Activated effector memory CD4-positive, alpha-beta T cell treated with Interleukin-2 at 50 U/mL for 16 hours (primary cell): ENCODE measurements at regions not wholly inside any gene's neighbourhood (a gene's known extent, or its start where the extent isn't known, plus 50 kb on each side); places are given as distances from the start of the nearest gene placed in this dataset.
"Not testable (repeated sequence)": the region's sequence is repeated elsewhere in the genome, so short reads cannot be mapped to it uniquely, and the experiment has no call there.

Experiments used
- DNase-seq: peaks from one replicate; pipeline ENCODE4 v3.0.0-alpha.2; 2020

DNA sequence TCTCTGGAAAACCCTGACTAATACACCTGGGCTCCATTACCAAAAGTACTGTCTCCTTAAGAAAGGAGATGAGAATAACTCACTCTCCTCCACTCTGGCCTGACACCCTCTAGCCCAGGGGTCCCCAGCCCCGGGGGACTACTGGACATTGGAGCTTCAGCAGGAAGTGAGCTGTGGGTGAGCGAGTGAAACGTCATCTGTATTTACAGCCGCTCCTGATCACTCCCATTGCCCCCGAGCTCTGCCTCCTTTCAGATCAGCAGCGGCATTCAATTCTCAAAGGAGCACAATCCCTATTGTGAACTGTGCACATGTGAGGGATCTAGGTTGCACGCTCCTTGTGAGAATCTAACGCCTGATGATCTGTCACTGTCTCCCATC is 126.3 kb upstream of the TNRC6C start:
- DNase-seq = no peak

DNA sequence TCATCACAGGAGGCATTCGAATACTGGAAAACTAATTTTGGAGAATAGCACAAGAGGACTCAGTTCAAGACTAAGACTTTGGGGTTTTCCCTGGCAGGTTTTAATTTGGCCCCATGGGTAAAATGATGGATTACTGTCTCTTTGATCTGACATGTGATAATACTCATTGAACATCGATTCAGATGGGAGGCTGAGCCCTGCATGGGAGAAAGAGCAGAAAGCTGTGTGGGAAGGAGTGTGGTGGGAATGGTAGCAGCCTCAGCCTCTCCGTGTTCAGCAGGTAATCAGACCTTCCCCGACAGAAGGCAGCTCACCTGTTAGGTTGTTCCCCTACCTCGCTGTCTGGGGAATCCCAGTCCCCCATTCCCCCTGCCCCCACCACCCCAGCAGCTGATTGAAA is 124.7 kb upstream of the TNRC6C start:
- DNase-seq = no peak

DNA sequence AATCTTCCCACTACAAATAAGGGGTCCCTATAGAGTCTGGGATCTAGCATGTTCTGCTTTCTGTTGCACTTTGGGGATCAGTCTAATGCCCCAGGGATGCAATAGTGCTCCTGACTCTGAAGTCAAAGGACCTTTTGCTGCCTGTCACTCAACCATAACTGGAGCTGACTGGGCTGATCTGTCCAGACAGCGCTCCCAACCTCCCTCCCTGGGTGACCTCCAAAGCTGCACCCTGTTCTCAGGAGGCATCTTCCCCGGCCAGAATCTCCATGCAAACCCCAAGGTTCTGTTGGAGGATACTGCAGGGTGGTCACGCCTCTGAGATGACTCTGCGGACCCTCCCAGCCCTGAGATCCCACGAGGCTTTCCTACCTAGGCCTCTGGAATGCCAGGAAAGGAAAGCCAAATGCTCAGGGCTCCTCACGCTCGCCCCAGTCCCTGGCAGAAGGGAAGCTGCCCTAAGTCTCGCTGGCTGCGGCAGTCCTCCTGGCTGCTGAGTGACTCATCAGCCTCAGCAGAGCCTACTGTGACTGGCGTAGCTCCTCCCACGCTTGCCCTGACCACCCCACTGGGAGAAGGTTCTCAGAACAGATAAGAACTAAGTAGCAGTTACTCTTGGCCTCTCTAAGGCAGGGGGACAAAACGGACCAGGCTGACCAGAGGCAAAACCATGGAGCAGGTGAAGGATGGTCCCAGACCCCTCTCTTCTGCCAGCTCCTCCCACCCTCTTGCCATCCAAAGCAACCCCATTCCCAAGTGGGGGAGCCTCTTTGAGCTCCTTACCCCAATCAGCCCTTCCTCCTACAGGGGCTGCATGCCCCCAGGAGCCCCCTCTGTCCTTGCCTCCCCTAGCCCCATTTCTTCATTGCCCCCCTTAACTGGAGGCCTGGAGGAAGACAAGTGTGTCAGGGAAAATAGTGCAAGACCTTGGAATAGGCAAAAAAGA is 124.1 kb upstream of the TNRC6C start:
- DNase-seq = peak; percentile 62

DNA sequence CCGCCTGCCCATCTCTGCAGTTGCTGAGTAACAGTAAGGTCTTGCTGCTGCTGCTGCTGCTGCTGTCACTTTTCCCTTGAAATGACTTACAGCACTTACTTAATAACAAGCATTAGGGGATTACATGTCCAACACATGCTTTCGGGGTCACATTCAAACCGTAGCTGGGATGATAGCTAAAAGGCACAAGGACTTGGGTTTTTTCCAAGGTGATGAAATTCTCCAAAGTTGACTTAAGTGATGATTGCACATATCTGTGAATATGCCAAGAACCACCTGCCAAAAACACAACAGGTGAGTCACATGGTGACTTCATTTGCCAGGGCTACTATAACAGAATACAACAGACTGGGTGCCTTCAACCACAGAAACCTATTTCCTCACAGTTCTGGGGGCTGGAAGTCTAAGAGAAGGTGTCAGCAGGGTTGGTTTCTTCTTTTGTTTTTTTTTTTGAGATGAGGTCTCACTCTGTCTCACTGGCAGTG is 121.9 kb upstream of the TNRC6C start:
- no peak for DNase-seq

DNA sequence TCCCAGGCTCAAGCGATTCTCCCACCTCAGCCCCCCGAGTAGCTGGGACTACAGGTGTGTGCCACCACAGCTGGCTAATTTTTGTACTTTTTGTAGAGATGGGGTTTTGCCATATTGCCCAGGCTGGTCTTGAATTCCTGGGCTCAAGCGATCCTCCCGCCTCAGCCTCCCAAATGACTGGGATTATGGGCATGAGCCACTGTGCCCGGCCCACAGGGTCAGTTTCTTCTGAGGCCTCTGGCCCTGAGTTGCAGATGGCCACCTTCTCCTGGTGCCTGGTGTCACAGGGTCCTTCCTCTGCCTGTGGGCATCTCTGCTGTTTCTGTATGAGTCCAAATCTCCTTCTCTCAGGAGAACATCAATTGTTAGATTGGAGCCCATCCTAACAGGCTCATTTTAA is 121.4 kb upstream of the TNRC6C start:
- not testable (repeated sequence) for DNase-seq

DNA sequence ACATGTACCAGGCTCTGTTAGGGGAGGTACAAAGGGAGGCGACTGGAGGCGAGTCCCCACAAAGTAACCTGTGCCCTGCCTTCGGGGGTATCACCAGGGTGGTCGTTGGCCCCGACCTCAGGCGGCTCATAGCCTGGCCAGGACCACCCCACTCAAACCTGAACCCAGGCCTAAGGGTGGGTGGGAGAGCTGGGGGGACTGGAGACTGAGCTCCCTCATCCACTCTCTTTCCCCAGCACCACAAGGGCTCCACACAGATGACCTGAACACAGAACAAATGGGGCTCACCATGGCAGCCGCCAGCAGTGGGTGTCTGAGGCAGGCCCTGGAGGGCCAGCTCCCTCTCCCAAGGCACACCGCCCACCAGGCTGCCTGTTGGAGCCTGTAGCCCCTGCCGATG is 120.6 kb upstream of the TNRC6C start:
- no peak for DNase-seq

DNA sequence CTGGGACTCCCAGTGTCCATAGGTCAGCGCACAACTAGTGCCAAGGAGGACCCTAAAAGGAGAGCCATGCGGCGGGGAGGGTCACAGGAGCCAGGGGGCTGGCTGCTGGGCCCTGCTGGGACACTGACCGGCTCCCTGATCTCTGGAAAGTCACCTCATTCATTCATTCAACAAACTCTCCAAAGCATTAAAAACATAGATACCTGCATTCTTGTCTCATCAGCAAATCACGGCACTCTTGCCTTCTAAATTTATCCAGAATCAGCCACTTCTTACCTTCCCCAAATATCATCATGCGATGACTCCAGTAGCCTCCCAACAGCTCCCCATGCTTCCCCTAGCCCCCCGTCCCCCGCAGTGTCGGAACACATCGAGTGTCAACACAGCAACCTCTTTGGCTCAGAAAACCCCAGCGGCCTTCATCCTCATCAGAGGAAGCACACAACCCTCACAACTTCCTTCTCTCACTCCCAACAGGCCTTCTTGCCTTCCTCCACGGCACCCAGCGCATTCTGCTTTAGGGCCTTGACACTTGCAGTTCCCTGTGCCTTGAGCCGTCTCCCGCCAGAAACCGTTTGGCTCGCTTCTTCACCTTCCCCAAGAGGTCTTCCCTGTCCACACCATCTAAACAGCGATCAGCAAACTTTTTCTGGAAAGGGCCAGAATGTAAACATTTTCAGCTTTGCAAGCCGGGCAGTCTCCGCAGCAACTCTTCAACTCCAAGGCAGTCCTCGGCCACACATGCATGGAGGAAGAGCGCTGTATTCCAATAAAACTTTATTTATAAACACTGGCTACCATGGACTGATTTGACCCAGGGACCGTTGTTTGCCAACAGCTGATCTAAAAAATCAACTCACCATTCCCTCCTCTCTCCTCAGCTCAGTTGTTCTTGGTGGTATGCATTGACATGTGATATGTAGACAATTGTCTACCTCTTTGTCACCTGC is 119.5 kb upstream of the TNRC6C start:
- DNase-seq = no peak

DNA sequence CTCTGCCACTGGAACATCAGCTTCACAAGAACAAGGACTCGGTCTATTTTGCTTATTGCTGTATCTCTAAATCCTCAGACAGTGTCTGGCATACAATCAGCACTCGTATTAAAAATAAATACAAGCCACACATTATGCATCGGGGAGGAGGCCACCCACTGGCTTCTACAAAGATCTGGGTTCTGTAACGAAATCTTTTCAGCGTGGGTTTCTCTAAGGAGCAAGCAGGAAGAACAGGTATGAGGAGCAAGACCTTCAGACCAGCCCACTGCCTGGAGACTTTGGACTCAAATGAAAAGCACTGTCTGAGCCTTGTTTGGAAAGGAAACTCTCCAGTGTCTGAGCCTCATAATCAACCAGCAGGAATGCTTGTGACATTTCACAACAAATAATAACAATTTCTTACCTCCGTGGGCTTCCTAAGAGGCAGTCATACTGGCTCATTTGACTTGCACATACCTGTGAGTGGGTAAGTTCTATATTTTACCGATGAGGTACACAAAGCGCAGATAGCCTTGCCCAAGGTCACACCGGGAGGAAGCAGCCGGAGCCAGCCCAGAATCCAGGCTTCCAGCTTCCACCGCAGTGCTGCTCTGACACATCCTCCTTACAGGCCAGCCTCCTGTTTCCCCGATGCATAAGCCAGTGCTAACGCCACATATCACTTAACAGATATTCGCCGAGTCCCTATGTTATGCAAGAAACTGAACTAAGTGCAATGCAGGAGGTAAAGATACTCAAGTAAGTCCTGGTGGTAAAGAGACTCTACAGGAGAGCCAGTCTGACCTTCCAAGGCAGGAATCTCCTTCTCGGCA is 118.6 kb upstream of the TNRC6C start:
- no peak for DNase-seq

DNA sequence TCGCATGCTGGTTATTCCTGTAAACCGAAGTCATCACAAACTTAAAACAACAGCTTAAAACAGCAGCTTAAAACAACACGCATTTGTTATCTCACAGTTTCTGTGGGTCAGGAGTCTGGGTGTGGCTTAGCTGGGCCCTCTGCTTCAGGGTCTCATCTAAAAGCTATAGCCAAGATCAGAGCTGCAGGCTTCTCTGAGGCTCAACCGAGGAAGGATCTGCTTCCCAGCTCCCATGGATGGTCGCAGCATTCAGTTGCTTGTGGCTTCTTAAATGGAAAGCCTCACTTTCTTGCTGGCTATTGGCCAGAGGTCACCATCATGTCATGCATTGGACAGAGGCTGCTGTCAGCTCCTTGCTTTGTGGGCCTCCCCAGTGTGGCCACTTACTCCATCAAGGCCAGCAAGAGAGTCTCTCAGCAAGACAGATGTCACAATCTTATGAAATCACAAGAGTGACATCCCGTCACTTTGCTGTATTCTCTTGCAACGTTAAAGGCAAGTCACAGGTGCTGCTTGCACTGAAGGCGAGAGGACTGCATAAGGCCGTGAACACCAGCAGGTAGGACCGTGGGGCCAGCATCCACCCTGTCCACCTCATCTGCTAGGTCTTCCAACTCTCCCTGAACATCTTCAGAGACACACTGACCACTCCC is 117.9 kb upstream of the TNRC6C start:
- no peak for DNase-seq

DNA sequence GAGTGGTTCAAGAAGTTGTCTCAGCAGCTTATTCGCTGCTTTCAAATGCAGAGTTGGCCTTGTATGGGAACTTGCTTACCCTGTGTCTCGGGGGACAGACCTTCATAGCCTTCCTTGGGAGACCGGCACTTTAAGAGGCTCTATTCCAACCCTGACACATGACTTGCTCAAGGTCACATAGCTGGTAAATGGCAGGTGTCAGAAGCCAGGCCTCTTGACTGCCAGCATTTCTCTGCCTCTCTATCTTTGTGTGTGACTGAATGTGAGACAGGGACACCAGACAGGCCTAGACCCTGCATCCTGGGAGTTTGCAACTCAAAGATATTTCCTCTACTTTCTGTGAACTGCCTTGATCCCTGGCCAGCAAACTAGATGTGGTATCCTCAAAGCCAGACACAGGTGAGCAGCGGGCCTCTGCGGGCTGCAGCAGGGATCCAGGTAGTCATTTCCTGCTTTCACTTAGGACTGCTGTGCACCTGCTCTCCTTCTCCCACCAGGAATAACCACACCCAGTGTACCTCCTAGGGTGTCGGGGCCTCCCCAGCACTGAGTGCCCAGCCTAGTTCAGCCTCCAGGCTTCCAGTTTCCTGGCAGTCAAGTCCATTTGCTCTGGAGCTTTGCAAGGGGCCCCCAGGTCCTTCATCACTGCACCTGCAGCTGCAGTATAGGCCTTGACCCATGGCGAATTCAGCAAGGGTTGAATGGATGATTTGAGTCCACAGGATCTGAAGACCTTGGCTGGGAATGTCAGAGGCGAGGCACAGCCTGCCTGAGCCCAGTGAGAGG is 116.6 kb upstream of the TNRC6C start:
- no peak for DNase-seq

DNA sequence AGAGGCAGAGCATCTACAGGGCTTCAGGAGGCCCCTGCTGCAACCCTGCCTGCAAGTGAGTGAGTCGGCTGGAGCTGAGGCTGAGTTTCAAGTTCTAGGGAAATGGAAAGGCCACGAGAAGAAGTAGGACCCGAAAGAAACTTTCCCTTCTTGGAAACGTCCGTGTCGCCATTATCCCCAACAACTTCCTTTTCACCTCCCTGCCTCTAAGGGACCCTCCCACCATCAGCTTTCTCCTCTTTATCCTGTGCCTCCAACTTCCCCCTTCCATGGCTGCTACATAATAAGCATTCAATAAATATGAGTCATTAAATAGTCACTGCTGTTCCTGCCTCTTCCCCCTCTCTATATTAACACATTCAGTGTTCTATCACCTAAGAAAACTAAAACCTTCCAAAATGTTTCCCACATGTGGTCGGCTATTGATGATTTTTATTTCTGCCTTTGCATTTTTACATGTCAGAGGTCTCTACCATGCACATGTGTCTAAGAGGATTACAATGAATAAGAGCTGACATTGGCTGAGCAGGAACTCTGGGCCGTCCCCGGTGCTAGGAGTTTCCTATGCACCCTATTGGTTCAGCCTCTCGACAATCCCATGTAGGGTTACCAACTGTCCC is 115.9 kb upstream of the TNRC6C start:
- no peak for DNase-seq

DNA sequence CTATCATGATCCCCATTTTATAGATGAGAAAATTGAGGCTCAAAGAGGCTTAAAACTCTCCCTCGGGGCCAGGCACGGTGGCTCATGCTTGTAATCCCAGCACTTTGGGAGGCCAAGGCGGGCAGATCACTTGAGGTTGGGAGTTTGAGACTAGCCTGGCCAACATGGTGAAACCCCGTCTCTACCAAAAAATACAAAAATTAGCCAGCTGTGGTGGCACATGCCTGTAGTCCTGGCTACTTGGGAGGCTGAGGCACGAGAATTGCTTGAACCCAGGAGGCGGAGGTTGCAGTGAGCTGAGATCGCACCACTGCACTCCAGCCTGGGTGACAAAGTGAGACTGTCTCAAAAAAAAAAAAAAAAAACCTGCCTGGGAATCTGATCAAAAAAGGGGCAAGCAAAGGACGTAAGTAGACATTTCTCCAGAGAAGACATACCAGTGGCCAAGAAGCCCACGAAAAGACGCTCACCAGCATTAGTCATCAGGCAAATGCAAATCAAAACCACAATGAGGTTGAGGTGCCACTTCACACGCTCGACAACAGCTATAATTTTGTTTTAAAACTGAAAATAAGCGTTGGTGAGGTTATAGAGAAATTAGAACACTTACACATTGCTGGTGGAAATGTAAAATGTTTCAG is 115.1 kb upstream of the TNRC6C start:
- peak; percentile 54 for DNase-seq

DNA sequence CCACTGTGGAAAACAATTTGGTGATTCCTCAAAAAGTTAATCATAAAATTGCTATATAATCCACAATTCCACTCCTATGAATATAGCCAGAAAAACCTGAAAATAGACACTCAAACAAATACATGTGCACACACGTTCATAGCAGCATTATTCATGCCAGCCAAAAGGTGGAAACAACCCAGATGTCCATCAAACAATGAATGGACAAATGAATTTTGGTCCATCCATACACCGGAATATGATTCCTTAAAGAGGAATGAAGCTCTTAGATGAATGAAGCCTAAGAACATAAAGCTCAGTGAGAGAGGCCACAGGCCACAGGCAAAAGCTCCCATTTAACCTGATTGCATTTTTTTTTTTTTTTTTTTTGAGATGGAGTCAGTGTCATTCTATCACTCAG is 114.6 kb upstream of the TNRC6C start:
- DNase-seq = no peak

DNA sequence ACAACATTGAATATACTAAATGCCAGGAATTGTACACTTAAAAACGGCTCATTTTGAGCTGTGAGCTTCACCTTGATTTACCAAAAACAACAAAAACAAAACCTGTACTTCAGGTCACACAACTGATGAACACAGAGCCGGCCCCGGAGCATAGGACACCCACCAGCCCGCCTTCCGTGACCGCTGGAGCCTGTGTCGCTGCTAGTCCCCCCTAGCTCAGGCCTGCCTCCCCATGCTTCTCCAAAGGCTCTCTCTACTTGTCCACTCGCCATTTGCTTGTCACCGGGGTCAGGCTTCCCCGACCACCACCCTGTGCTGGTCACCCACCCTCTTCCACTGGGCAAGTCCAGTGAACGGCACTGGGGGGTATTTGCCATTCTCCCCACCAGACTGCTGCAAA is 113.8 kb upstream of the TNRC6C start:
- no peak for DNase-seq

DNA sequence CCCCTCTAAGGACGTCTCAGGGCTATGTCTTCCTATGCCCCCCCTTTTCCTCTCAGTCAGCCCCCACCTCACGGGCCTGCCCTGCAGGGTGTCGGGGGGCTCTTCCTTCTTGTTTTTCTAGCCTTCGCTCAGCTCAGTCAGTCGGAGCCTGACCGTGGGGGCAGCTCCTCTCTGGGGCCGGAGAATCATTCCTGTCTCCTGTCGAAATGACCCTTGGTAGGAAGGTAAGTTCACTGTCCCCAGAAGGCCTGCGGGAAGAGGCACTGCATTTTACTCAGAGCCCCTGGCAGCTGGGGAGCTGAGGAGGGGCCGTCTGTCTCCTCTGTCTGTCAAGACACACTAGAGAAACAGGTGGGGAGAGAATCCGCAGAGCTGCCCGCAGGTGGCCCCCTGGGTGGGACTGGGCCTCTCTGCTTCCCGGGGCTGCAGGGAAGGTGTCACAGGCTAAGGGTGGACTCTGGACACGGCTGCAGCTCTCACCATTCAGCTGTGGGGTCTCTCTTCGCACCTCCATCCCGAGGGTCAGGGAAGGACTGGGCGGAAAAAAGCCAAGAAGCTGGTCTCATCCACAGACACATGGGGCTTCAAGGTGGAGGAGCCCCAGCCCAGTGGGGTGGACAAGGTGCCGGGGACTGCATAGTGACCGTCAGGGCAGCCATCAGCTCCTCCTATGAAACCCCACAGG is 112.8 kb upstream of the TNRC6C start:
- DNase-seq = no peak

DNA sequence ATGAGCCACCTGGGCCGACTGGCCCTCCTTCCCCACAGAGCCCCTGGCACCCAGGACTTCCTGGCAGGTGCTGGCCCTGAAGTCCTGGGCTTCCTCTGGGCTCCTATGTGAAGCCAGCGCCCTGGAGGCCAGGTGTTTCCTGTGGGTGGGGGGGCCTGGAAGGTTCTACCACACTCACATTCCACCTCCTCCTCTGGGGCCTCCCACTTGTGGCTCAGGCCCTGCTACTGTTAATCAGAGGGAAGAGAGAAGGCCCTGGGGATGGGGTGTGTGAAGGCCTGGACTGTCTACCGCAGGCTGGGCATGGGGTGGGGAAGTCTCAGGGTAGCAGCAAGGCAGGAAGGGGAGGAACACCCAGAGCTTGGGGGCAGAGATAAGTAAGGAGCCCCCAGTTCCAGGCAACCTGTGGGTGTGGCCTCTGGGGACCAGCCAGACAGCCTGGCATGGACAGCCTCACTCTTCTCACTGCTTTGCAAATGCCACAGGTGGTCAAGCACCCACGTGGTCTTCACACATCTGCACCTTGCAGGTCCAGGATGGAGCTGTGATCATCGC is 111.9 kb upstream of the TNRC6C start:
- peak; percentile 29 for DNase-seq

DNA sequence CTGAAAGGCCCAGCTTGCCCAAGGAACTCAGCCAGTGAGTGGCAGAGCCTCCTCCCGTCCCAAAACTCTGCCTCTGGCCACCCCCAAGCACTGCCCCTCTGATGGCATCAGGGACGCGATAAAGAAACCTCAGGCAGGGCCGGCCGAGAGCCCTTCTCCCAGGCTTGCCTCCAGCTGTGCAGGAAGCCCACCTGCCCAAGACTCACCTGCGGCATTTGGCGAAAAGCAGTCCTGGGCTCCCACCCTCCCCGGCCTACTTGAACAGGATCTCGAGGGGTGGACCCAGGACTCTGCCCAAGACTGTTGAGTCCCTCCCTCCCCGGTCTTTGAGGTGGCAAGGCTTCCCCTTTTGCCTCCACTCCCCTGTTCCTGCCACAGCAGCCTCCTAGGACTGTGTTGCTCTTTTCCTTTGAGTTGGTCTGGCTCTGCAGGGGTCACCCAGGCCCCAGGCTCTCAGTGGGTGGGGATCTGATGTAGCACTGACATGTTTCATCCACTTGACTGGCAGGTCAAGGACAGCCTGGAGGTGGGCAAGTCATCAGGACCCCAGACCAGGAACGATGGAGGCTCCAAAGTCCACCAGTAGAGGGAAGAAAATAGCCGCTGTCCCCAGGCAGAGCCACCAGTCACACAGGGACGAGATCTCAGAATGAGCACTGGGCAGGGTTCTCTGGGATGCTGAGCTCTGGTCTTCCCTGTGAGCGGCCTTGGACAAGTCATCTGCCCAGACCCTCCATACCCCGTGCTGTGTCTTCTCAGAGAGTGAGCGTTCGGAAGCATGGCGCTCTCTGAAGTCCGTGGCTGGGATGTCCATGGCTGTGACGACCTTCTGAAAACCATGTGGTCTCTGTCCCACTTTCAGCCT is 111.0 kb upstream of the TNRC6C start:
- DNase-seq = no peak

DNA sequence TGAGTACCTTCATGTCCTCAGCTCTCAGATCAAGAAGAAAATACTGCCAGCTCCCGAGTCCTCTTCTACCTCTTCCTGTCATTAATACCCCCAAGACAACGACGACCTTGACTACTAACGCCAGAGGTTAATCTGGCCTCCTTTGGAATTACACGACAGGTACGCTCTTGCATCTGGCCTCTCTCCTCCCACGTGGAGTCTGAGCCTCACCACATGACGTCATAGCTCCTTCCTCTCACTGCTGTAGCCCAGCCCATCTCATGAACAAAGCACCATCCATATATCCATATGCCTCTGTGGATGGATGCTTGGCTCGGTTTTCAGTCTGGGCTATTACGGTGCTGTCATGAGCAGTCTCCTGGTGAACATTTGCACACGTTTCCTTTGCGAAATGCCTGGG is 110.2 kb upstream of the TNRC6C start:
- DNase-seq = no peak
